GM19193 (cell line): ENCODE measurements at regions not wholly inside any gene's neighbourhood (a gene's known extent, or its start where the extent isn't known, plus 50 kb on each side); places are given as distances from the start of the nearest gene placed in this dataset.

Experiments
- POLR2A ChIP-seq: IDR thresholded peaks from 4 replicates; pipeline ENCODE4 v1.6.1; 2011; ENCODE audit not compliant: insufficient read depth, insufficient read length; ENCODE audit errors: extremely low read depth

DNA sequence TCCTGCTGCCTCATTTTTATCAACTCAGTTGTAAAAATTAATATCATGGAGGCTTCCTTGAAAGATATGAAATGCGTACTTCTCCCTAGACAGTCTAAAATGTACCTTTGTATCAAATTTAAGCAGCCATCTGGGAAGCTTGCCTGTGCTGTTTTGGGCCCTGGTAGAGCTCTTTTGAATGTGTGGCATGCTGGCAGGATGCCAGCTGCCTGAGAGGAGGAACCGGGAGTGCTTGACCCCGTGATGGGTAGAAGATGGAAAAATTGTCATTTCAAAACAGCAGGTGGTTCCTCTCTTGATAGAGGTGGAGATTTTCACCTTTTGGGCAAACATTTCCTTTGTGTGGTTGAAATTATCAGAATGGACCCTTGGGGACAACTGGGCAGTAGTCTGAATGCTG, 245.3 kb downstream of the RPLP1 start:
- no peak for TF ChIP-seq POLR2A

DNA sequence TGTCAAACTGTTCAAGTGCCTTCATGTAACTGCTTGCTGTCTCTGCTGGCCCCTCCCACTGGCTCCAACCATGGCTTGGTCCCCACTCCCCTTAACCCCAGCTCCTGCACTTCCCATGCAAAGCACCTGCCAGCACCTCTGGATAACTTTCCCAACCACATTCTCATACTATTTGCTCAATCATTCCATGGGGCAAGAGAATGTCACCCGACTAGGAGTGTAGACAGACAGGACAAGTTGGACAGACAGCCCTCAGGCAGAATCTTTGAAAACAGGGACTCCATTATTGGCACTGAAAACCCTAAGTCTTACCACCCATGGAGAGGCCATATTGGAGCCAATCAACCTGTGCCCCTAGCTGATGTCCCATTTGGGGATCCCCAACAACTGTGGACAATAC, 246.5 kb downstream of the RPLP1 start:
- TF ChIP-seq POLR2A = no peak

DNA sequence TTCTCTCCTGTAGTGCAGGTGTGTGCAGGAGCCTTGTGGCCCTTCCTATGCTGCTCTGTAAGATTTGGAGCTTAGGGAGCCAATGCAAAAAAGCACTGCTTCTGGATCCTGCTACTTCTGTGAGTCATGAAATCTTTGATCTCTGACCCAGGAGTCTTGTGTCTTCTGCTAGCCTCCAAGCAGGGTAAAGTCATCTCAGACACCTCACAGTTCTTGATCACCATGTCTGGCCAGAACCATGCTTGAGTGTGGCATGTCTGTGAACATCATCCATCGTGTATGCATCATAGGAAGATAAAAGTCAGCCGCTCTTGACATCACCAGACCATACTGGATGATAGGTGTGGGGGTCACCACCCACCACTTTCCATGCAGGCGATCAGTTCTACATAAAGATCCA, 247.8 kb downstream of the RPLP1 start:
- no peak for TF ChIP-seq POLR2A

DNA sequence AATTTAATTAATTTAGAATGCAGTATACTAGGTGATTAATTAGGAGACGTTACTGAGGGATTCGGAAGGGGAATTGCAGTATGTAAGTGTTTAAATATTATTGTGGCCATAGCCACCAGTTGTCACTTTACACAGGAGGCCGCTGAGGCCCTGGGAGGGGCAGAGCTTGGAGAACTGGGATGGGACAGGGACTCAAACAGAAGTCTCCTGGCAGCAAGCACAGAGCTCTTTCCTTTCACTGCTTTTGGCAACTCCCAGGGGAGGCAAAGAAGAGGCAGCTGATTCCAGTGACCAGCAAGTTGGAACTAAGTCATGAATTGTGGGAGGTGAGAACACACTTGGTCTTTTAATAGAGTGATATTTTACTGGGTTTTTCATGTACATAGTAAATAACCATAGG, 248.6 kb downstream of the RPLP1 start:
- TF ChIP-seq POLR2A = no peak

DNA sequence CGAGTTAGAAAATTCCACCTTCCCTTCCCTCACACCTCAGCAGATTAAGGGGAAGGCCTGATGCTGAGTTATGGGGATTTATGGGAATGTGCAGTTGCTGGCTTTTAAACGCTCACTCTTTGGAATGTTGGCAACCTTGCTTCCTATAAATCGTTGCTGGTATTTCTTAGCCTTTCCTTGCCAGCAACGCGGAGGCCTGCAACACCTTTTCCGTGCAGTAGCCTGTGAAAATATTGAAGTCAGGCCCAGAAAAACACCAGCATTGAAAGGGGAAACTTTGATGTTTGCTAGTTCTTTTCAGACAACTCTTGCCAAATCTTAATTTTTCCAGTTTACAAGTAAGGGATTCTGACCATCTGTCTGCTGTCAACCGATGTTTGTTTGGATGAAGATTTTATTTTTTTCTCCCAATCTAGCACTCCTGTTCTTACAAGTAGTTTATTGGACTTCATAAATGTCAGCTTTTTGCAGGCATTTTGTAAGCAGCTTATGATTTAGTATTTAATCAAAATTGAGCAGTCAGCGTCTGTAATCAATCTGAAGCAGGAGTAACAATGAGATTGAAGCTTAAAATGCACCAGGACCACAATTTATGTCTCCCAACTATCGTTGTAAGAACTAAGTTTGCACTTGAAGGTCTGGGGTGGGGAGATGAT, 251.0 kb downstream of the RPLP1 start:
- TF ChIP-seq POLR2A = no peak

DNA sequence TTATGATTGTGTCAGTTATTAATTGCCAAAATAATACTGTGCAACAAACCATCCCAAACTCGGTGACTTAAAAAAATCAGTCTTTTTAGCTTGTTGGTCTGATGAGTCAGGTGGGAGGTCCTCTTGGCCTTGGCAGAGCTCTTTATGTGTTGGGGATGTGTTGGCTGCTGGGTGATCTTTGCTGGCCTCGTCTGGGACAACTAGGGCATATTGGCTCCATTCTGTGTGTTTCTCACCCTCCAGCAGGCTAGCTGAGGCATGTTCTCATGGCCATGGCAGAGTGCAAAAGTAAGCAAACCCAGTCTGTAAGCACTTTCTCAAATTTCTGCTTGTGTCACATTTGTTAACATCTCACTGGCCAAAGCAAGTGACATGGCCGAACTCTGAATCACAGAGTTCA, 251.6 kb downstream of the RPLP1 start:
- no peak for TF ChIP-seq POLR2A

DNA sequence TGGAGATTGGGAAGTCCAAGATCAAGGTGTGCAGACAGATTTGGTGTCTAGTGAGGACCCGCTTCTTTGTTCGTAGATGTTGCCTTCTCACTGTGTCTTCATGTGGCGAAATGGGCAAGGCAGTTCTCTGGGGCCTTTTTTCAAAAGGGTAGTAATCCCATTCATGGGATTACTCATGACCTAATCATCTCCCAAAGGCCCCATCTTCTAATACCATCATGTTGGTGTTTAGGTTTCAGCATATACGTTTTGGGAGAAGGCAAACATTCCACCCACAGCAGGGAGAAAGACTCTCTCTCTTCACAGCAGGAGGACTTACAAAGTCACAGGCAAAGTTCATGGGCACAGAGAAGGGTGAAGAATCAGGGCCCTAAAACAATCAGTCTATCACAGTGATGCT, 252.1 kb downstream of the RPLP1 start:
- no peak for TF ChIP-seq POLR2A

DNA sequence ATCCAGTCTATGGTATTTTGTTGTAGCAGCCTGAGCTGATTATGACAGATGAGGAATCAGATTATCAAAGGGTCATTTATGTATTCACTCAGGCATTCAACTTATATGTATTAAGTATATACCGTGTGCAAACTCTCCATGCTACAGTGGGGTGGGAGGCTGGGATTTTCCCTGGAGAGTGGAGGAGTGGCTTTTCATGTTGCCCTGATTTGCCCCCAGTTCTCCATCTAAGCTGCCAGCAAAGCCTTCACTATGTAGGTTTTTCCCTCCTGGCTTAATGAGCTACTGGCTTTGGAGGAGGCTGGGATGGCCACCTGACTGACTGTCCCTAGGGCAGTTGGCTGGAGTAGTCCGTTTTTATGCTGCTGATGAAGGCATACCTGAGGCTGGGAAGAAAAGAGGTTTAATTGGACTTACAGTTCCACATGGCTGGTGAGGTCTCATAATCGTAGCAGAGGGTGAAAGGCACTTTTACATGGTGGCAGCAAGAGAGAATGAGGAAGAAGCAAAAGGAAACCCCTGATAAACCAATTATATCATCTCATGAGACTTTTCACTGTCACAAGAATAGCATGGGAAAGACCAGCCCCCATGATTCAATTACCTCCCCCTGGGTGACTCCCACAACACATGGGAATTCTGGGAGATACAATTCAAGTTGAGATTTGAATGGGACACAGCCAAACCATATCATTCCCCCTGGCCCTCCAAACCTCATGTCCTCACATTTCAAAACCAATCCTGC, 253.9 kb downstream of the RPLP1 start:
- no peak for TF ChIP-seq POLR2A

DNA sequence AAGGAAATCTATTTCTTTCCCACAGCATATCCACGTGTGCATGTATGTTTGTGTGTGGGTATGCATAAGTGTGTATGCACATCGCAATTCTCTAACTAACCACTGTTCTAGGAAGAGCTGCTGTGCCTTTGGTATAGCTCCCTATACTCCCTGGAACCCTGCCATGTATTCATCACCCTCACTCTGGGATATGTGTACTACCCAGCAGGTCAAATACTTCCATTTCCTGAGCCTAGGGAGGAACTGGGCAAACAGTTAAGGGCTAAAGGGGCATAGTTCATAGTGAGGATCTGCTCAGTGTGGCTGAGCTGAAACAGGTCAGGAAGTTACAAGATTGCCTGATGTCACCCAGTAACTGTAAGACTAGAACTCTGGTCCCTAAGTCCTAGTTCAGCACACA, 260.4 kb downstream of the RPLP1 start:
- TF ChIP-seq POLR2A = no peak

DNA sequence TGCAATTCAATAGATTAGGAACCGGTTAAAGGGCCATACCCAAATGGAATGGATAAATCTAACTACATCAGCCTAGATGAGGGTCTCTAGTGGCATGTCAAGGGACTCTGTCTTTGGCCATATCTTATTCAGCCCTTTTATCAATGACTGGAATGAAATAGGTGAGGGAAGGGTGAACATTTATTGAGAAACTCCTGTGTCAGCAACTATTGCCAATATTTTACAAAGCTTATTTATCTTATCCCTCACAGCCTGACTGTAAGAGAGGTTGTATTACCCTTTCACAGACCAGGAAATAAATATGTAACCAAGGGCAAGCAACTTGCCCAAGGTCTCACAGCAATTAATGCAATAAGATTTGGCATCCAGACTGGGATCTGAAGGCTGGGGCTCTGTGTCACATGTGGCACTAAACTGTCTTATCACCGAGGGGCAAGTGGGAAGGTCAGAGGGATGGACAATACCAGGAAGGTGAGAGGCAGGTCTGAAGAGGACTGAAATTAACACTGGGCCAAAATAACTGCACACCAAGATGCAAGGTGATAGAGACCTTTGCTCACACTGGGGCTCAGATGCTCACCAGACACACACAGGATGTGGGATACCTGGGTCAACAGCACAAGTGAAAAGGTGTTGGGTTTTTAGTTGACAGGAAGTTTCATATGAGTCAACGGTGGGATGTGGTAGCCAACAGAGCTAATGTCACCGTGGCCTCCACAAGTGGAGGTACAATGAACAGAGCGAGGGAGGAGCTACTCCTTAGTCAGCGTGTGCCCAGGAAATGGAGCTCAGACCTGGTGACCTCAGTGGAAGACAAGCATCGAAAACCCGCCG, 261.3 kb downstream of the RPLP1 start:
- no peak for TF ChIP-seq POLR2A

DNA sequence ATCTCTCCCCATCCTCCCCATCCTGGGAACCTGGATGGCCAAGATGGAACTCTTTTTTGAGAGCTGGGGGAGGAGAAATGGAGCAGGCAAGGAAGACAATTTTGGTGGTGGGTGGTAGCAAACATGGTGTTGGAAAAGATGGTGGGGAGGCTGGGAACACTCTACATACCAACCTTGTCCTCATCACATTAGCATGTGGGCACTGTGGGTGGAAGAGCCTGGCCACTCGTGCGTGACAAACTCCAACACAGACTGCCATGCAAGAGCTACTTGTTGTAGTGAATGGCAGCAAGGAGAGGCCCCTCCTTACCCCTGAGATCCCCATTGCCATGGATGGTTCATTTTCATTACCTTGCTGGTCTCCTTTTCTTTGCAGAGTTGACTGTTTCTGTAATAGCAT, 262.6 kb downstream of the RPLP1 start:
- no peak for TF ChIP-seq POLR2A

DNA sequence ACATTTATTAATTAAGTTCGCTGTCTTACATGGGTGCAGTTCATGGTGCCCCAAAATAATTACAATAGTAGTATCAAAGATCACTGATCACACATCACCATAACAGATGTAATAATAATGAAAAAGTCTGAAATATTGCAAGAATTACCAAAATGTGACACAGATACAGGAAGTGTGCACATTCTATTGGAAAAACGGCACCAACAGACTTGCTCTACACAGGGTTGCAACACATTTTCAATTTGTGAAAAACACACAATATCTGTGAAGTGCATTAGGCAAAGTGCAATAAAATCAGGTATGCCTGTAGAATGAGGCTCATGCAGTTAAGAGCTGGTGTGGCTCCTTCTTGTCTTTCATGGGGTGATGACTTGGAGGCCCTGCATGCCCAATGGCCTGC, 265.8 kb downstream of the RPLP1 start:
- TF ChIP-seq POLR2A = no peak

DNA sequence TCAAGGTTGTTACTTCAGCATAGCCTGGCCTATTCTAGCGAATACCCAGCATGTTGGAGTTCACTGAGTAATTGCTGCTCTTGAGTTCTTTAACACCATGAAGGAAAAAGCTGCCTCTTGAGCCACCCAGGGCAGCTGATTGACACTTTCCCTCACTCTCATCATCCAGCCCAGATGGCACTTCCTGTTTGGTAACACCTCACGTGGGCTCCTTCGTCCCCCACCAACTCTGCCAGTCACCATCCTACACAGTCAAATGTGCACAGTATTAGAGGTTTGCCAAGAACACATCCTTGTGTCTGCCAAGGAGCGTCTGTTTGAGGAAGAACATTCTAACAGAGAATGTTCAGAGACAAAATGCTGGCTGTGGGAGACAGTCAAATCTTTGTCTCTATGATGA, 266.3 kb downstream of the RPLP1 start:
- no peak for TF ChIP-seq POLR2A

DNA sequence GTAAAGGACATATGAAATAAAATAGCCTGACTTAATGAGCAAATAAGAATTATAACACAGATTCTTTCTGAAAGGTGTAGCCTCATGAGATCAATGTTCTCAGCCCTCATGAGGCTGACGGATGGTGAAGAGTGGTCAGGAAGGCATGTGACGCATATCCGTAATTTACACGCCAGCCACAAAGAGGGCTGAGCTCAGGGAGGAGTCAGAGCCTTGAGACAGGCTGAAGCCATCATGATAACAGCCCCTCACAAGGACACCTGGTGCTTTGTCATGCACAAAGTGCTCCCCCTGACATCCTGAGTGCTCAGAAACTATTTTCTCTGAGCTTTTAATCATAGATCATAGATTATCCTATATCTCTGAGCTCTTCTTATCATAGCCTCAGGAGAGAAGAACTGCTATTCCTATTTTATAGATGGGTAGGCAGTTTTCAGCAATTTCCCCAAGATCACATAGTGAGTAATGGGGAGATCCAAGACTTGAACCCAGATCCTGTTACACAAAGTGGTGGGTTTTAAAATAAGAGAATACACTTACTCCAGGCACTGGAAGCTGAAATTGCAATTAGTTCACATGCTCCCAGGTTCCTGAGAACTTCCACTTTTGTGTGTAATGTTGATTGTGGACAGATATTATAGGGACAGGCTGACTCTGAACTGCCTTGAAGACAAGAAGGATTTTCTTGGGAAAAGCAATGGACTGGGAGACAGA, 267.1 kb downstream of the RPLP1 start:
- TF ChIP-seq POLR2A = no peak

DNA sequence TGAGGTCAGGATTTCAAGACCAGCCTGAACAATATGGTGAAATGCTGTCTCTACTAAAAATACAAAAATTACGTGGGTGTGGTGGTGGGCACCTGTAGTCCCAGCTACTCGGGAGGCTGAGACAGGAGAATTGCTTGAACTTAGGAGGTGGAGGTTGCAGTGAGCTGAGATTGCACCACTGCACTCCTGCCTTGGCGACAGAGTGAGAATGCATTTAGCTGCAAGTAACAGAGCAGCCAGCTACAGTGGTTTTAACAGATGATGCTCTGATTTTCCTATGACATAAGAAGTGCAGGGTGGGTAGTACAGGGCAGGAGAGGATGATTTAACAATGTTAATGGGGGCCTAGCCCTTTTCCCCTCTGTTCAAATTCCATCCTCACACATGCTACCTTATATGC, 267.9 kb downstream of the RPLP1 start:
- TF ChIP-seq POLR2A = no peak
